ENCODE measurements at regions not wholly inside any gene's neighbourhood (a gene's known extent, or its start where the extent isn't known, plus 50 kb on each side); places are given as distances from the start of the nearest gene placed in this dataset.

GRCh38 chr6:18976091-18976490, 588.9 kb downstream of the RNF144B start:
- DNase-seq (no peak), FAIRE-seq (no peak)
- 93 to 95% (median 94%) methylated on average over 2 of the region's 2 CpGs for WGBS, 3 donors
- Histone ChIP-seq H3K4me3 (ENCODE audit: low read depth in 1 of 3, low read length in 3 of 3) (no peak overlapping the region), H3K36me3 (ENCODE audit: control insufficient read depth in 3 of 3, insufficient read depth in 2 of 3, low read depth in 1 of 3, low read length in 3 of 3) (no peaks in the 10 kb centered on the region), H3K9me3 (ENCODE audit: control insufficient read depth in 2 of 2, insufficient read depth in 1 of 2, low read depth in 1 of 2, low read length in 1 of 2) (no peaks in the 10 kb centered on the region), H3K27me3 (ENCODE audit: control insufficient read depth in 3 of 3, insufficient read depth in 3 of 3, low read length in 3 of 3) (peaks cover 0 to 2% (median 0%) of the 10 kb centered on the region in 3 donors), H3K27ac (ENCODE audit: low read depth in 1 of 3, low read length in 2 of 3) (no peak overlapping the region), H3K4me1 (ENCODE audit: control insufficient read depth in 3 of 3, insufficient read depth in 2 of 3, low read depth in 1 of 3, low read length in 2 of 3) (no peaks in the 10 kb centered on the region)

- H3K27ac ChIP-seq (ENCODE audit: low read depth in 1 of 3, low read length in 2 of 3), result no peak overlapping the region
- no peak for DNase-seq
- H3K9me3 ChIP-seq (ENCODE audit: control insufficient read depth in 2 of 2, insufficient read depth in 1 of 2, low read depth in 1 of 2, low read length in 1 of 2), result no peaks in the 10 kb centered on the region
- no peaks in the 10 kb centered on the region for H3K36me3 ChIP-seq (ENCODE audit: control insufficient read depth in 3 of 3, insufficient read depth in 2 of 3, low read depth in 1 of 3, low read length in 3 of 3)
- no peak for FAIRE-seq
- peaks cover 0 to 2% (median 0%) of the 10 kb centered on the region in 3 donors for H3K27me3 ChIP-seq (ENCODE audit: control insufficient read depth in 3 of 3, insufficient read depth in 3 of 3, low read length in 3 of 3)
- WGBS, 3 donors, result 82 to 93% (median 87%) methylated on average over 1 of the region's 1 CpG
- no peak overlapping the region for H3K4me3 ChIP-seq (ENCODE audit: low read depth in 1 of 3, low read length in 3 of 3)
- no peaks in the 10 kb centered on the region for H3K4me1 ChIP-seq (ENCODE audit: control insufficient read depth in 3 of 3, insufficient read depth in 2 of 3, low read depth in 1 of 3, low read length in 2 of 3)
Observed at GRCh38 chr6:18976966-18977365, 589.8 kb downstream of the RNF144B start.

- no peak overlapping the region for H3K27ac ChIP-seq (ENCODE audit: low read depth in 1 of 3, low read length in 2 of 3)
- peaks cover 0 to 2% (median 0%) of the 10 kb centered on the region in 3 donors for H3K27me3 ChIP-seq (ENCODE audit: control insufficient read depth in 3 of 3, insufficient read depth in 3 of 3, low read length in 3 of 3)
- no peak for FAIRE-seq
- no peak overlapping the region for H3K4me3 ChIP-seq (ENCODE audit: low read depth in 1 of 3, low read length in 3 of 3)
- no peaks in the 10 kb centered on the region for H3K9me3 ChIP-seq (ENCODE audit: control insufficient read depth in 2 of 2, insufficient read depth in 1 of 2, low read depth in 1 of 2, low read length in 1 of 2)
- H3K4me1 ChIP-seq (ENCODE audit: control insufficient read depth in 3 of 3, insufficient read depth in 2 of 3, low read depth in 1 of 3, low read length in 2 of 3), result no peaks in the 10 kb centered on the region
- H3K36me3 ChIP-seq (ENCODE audit: control insufficient read depth in 3 of 3, insufficient read depth in 2 of 3, low read depth in 1 of 3, low read length in 3 of 3), result no peaks in the 10 kb centered on the region
- peak; percentile 64 to 69 for DNase-seq
- WGBS, 3 donors, result 27 to 52% (median 30%) methylated on average over 3 of the region's 3 CpGs
Observed at GRCh38 chr6:18978337-18979128, 591.4 kb downstream of the RNF144B start.

- DNase-seq (no peak), FAIRE-seq (no peak)
- Histone ChIP-seq H3K36me3 (ENCODE audit: control insufficient read depth in 3 of 3, insufficient read depth in 2 of 3, low read depth in 1 of 3, low read length in 3 of 3) (no peaks in the 10 kb centered on the region), H3K9me3 (ENCODE audit: control insufficient read depth in 2 of 2, insufficient read depth in 1 of 2, low read depth in 1 of 2, low read length in 1 of 2) (no peaks in the 10 kb centered on the region), H3K4me1 (ENCODE audit: control insufficient read depth in 3 of 3, insufficient read depth in 2 of 3, low read depth in 1 of 3, low read length in 2 of 3) (no peaks in the 10 kb centered on the region), H3K27me3 (ENCODE audit: control insufficient read depth in 3 of 3, insufficient read depth in 3 of 3, low read length in 3 of 3) (no peaks in the 10 kb centered on the region), H3K27ac (ENCODE audit: low read depth in 1 of 3, low read length in 2 of 3) (no peak overlapping the region), H3K4me3 (ENCODE audit: low read depth in 1 of 3, low read length in 3 of 3) (no peak overlapping the region)
- WGBS, 3 donors, result 81 to 88% (median 82%) methylated on average over 8 of the region's 8 CpGs
Observed at GRCh38 chr6:18985061-18985460, 597.9 kb downstream of the RNF144B start.

GRCh38 chr6:18985996-18986395, 598.8 kb downstream of the RNF144B start:
- no peak for DNase-seq
- Histone ChIP-seq H3K4me1 (ENCODE audit: control insufficient read depth in 3 of 3, insufficient read depth in 2 of 3, low read depth in 1 of 3, low read length in 2 of 3) (no peaks in the 10 kb centered on the region), H3K4me3 (ENCODE audit: low read depth in 1 of 3, low read length in 3 of 3) (no peak overlapping the region), H3K36me3 (ENCODE audit: control insufficient read depth in 3 of 3, insufficient read depth in 2 of 3, low read depth in 1 of 3, low read length in 3 of 3) (no peaks in the 10 kb centered on the region), H3K9me3 (ENCODE audit: control insufficient read depth in 2 of 2, insufficient read depth in 1 of 2, low read depth in 1 of 2, low read length in 1 of 2) (no peaks in the 10 kb centered on the region), H3K27ac (ENCODE audit: low read depth in 1 of 3, low read length in 2 of 3) (no peak overlapping the region), H3K27me3 (ENCODE audit: control insufficient read depth in 3 of 3, insufficient read depth in 3 of 3, low read length in 3 of 3) (no peaks in the 10 kb centered on the region)
- no peak for FAIRE-seq
- 68 to 75% (median 72%) methylated on average over 2 of the region's 2 CpGs for WGBS, 3 donors

GRCh38 chr6:18988636-18989035, 601.5 kb downstream of the RNF144B start:
- Histone ChIP-seq H3K27me3 (ENCODE audit: control insufficient read depth in 3 of 3, insufficient read depth in 3 of 3, low read length in 3 of 3) (no peaks in the 10 kb centered on the region), H3K9me3 (ENCODE audit: control insufficient read depth in 2 of 2, insufficient read depth in 1 of 2, low read depth in 1 of 2, low read length in 1 of 2) (no peaks in the 10 kb centered on the region), H3K4me1 (ENCODE audit: control insufficient read depth in 3 of 3, insufficient read depth in 2 of 3, low read depth in 1 of 3, low read length in 2 of 3) (no peaks in the 10 kb centered on the region), H3K4me3 (ENCODE audit: low read depth in 1 of 3, low read length in 3 of 3) (no peak overlapping the region), H3K27ac (ENCODE audit: low read depth in 1 of 3, low read length in 2 of 3) (no peak overlapping the region), H3K36me3 (ENCODE audit: control insufficient read depth in 3 of 3, insufficient read depth in 2 of 3, low read depth in 1 of 3, low read length in 3 of 3) (no peaks in the 10 kb centered on the region)
- WGBS, 3 donors, result 80 to 83% (median 81%) methylated on average over 3 of the region's 3 CpGs
- no peak for DNase-seq
- FAIRE-seq, result no peak

GRCh38 chr6:18990059-18990978, 603.2 kb downstream of the RNF144B start:
- Histone ChIP-seq H3K4me3 (ENCODE audit: low read depth in 1 of 3, low read length in 3 of 3) (no peak overlapping the region), H3K36me3 (ENCODE audit: control insufficient read depth in 3 of 3, insufficient read depth in 2 of 3, low read depth in 1 of 3, low read length in 3 of 3) (no peaks in the 10 kb centered on the region), H3K27me3 (ENCODE audit: control insufficient read depth in 3 of 3, insufficient read depth in 3 of 3, low read length in 3 of 3) (no peaks in the 10 kb centered on the region), H3K4me1 (ENCODE audit: control insufficient read depth in 3 of 3, insufficient read depth in 2 of 3, low read depth in 1 of 3, low read length in 2 of 3) (no peaks in the 10 kb centered on the region), H3K27ac (ENCODE audit: low read depth in 1 of 3, low read length in 2 of 3) (no peak overlapping the region), H3K9me3 (ENCODE audit: control insufficient read depth in 2 of 2, insufficient read depth in 1 of 2, low read depth in 1 of 2, low read length in 1 of 2) (no peaks in the 10 kb centered on the region)
- peak; percentile 70 to 75 for DNase-seq
- no peak for FAIRE-seq
- WGBS, 3 donors, result 34 to 37% (median 36%) methylated on average over 24 of the region's 24 CpGs

- no peak overlapping the region for H3K27ac ChIP-seq (ENCODE audit: low read depth in 1 of 3, low read length in 2 of 3)
- no peaks in the 10 kb centered on the region for H3K27me3 ChIP-seq (ENCODE audit: control insufficient read depth in 3 of 3, insufficient read depth in 3 of 3, low read length in 3 of 3)
- H3K4me1 ChIP-seq (ENCODE audit: control insufficient read depth in 3 of 3, insufficient read depth in 2 of 3, low read depth in 1 of 3, low read length in 2 of 3), result no peaks in the 10 kb centered on the region
- H3K36me3 ChIP-seq (ENCODE audit: control insufficient read depth in 3 of 3, insufficient read depth in 2 of 3, low read depth in 1 of 3, low read length in 3 of 3), result no peaks in the 10 kb centered on the region
- no peak overlapping the region for H3K4me3 ChIP-seq (ENCODE audit: low read depth in 1 of 3, low read length in 3 of 3)
- DNase-seq, result peak; percentile 48 to 65
- FAIRE-seq, result no peak
- no peaks in the 10 kb centered on the region for H3K9me3 ChIP-seq (ENCODE audit: control insufficient read depth in 2 of 2, insufficient read depth in 1 of 2, low read depth in 1 of 2, low read length in 1 of 2)
- 21 to 32% (median 24%) methylated on average over 2 of the region's 2 CpGs for WGBS, 3 donors
Observed at GRCh38 chr6:18997375-18997826, 610.3 kb downstream of the RNF144B start.

Data from small intestine (tissue), 7 donors.